GM23338 (cell line): ENCODE measurements at regions not wholly inside any gene's neighbourhood (a gene's known extent, or its start where the extent isn't known, plus 50 kb on each side); places are given as distances from the start of the nearest gene placed in this dataset.
"Not testable (repeated sequence)": the region's sequence is repeated elsewhere in the genome, so short reads cannot be mapped to it uniquely, and the experiment has no call there.

Experiments
- ATAC-seq: fragments of 200-7000 bp; cut with Tn5 transposase; 3 replicates; pipeline ENCODE4 v1.9.1; 2020
- DNase-seq: peaks from one replicate; pipeline ENCODE4 v3.0.0-alpha.2; 2015; ENCODE audit warnings: low spot score
- H2AFZ ChIP-seq: fragments of 200-600 bp; sonication (generic); 2 replicates; pipeline ENCODE4 v1.8.0; 2016; ENCODE audit warnings: antibody characterized with exemption, mild to moderate bottlenecking, moderate library complexity
- H3F3A ChIP-seq: fragments of 200-600 bp; sonication (generic); replicated peaks from 2 replicates; pipeline ENCODE4 v1.8.0; 2017; ENCODE audit warnings: antibody characterized with exemption, mixed run types, low read depth
- H3K27ac ChIP-seq: fragments of 200-600 bp; sonication (generic); 2 replicates; pipeline ENCODE4 v1.6.1; 2016; ENCODE audit warnings: low read depth
- H3K27me3 ChIP-seq: fragments of 200-600 bp; sonication (generic); 2 replicates; pipeline ENCODE4 v1.8.0; 2016; ENCODE audit warnings: mild to moderate bottlenecking, mixed run types, moderate library complexity; ENCODE audit not compliant: insufficient read depth
- H3K36me3 ChIP-seq: fragments of 200-600 bp; sonication (generic); 2 replicates; pipeline ENCODE4 v1.8.0; 2016; ENCODE audit warnings: mild to moderate bottlenecking; ENCODE audit not compliant: insufficient read depth
- H3K4me1 ChIP-seq: fragments of 200-600 bp; sonication (generic); 2 replicates; pipeline ENCODE4 v1.8.0; 2016; ENCODE audit warnings: mild to moderate bottlenecking, moderate library complexity; ENCODE audit not compliant: insufficient read depth
- H3K4me2 ChIP-seq: fragments of 200-600 bp; sonication (generic); 2 replicates; pipeline ENCODE4 v1.7.1; 2017; ENCODE audit warnings: mixed run types
- H3K4me3 ChIP-seq: fragments of 200-600 bp; sonication (generic); 2 replicates; pipeline ENCODE4 v1.6.1; 2016; ENCODE audit warnings: mixed run types
- H3K79me2 ChIP-seq: fragments of 200-600 bp; sonication (generic); replicated peaks from 2 replicates; pipeline ENCODE4 v1.8.0; 2017; ENCODE audit warnings: mild to moderate bottlenecking; ENCODE audit not compliant: insufficient read depth
- H3K9me2 ChIP-seq: fragments of 200-600 bp; sonication (generic); 2 replicates; pipeline ENCODE4 v1.8.0; 2017; ENCODE audit not compliant: insufficient read depth
- H4K20me1 ChIP-seq: fragments of 200-600 bp; sonication (generic); replicated peaks from 2 replicates; pipeline ENCODE4 v1.8.0; 2017; ENCODE audit warnings: mild to moderate bottlenecking; ENCODE audit not compliant: insufficient read depth
- H3K27ac Mint-ChIP-seq: 2 replicates; pipeline ENCODE4 v1.8.0; 2020; ENCODE audit warnings: inconsistent platforms, mild to moderate bottlenecking, moderate library complexity, mixed read lengths
- H3K27me3 Mint-ChIP-seq: 3 replicates; pipeline ENCODE4 v1.8.0; 2022; ENCODE audit warnings: low read depth, mild to moderate bottlenecking, moderate library complexity, mixed read lengths, inconsistent platforms; ENCODE audit not compliant: insufficient read depth, poor library complexity
- H3K36me3 Mint-ChIP-seq: 3 replicates; pipeline ENCODE4 v1.8.0; 2021; ENCODE audit warnings: low read depth, mild to moderate bottlenecking, inconsistent platforms, moderate library complexity, mixed read lengths
- H3K4me1 Mint-ChIP-seq: 3 replicates; pipeline ENCODE4 v1.8.0; 2020; ENCODE audit warnings: mild to moderate bottlenecking, inconsistent platforms, mixed read lengths
- H3K4me3 Mint-ChIP-seq: 3 replicates; pipeline ENCODE4 v1.8.0; 2021; ENCODE audit warnings: moderate library complexity, mild to moderate bottlenecking, inconsistent platforms, mixed read lengths
- H3K9me3 Mint-ChIP-seq: 3 replicates; pipeline ENCODE4 v1.8.0; 2020; ENCODE audit warnings: moderate library complexity, mild to moderate bottlenecking, inconsistent platforms, mixed read lengths
- EZH2 ChIP-seq: fragments of 200-600 bp; sonication (generic); IDR thresholded peaks from one replicate; pipeline ENCODE4 v1.8.0; 2017; ENCODE audit warnings: antibody characterized with exemption, mild to moderate bottlenecking, low read depth; ENCODE audit not compliant: unreplicated experiment
- JUNB ChIP-seq: IDR thresholded peaks from one replicate; pipeline ENCODE4 v1.6.1; 2016; ENCODE audit warnings: antibody characterized with exemption; ENCODE audit not compliant: unreplicated experiment
- ZNF331 ChIP-seq: fragments of 250-450 bp; sonication (Bioruptor Pico); IDR thresholded peaks from 2 replicates; pipeline ENCODE4 v1.5.0; 2020; ENCODE audit warnings: low read depth, mild to moderate bottlenecking, moderate library complexity
- TF ChIP-seq, protein P1 (sequence below): IDR thresholded peaks from 2 replicates; pipeline ENCODE4 v1.6.1; 2016; ENCODE audit warnings: antibody characterized with exemption

GRCh38 chr15:19944261-19944888 lies 597.2 kb downstream of the GOLGA6L6 start:
- Histone ChIP-seq H2AFZ (no peak overlapping the region), H3K27me3 (no peaks in the 10 kb centered on the region), H3K27ac (no peak overlapping the region), H3F3A (no peaks in the 10 kb centered on the region), H3K36me3 (peaks cover 7% of the 10 kb centered on the region), H3K9me2 (no peaks in the 10 kb centered on the region), H3K4me3 (no peak overlapping the region), H3K4me2 (no peak overlapping the region), H4K20me1 (no peaks in the 10 kb centered on the region), H3K4me1 (no peaks in the 10 kb centered on the region), H3K79me2 (no peaks in the 10 kb centered on the region)
- TF ChIP-seq ZNF331 (CRISPR knock-in tag) (no peak), JUNB (no peak)
- Mint-ChIP-seq H3K4me3 (no peak overlapping the region), H3K36me3 (peaks cover 30% of the 10 kb centered on the region), H3K27me3 (peaks cover 6% of the 10 kb centered on the region), H3K9me3 (peaks cover 72% of the 10 kb centered on the region), H3K27ac (no peak overlapping the region), H3K4me1 (no peaks in the 10 kb centered on the region)
- DNase-seq = no peak
- no peak for ATAC-seq

DNA sequence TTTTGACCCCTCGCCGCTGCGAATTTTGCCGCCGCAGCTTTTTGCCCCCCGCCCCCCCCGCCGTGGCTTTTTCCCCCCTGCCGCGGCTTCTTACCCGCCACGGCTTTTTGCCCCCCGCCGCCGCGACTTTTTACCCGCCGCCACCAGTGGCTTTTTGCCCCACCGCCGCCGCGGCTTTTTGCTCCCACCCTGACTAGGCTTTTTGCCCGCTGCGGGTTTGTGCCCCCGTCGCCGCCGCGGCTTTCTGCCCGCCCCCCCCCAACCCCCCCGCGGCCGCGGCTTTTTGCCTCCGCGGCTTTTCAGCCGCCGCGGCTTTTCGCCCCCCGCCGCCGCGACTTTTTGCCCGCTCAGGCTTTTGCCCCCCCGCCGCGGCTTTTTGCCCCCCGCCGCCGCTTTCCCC lies 598.1 kb downstream of the GOLGA6L6 start:
- TF ChIP-seq, protein P1, sequence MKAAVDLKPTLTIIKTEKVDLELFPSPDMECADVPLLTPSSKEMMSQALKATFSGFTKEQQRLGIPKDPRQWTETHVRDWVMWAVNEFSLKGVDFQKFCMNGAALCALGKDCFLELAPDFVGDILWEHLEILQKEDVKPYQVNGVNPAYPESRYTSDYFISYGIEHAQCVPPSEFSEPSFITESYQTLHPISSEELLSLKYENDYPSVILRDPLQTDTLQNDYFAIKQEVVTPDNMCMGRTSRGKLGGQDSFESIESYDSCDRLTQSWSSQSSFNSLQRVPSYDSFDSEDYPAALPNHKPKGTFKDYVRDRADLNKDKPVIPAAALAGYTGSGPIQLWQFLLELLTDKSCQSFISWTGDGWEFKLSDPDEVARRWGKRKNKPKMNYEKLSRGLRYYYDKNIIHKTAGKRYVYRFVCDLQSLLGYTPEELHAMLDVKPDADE = no peak
- TF ChIP-seq EZH2 (no peak), JUNB (no peak)
- Mint-ChIP-seq H3K4me3 (no peak overlapping the region), H3K9me3 (peaks cover 72% of the 10 kb centered on the region), H3K36me3 (peaks cover 32% of the 10 kb centered on the region), H3K27ac (no peak overlapping the region), H3K4me1 (no peaks in the 10 kb centered on the region), H3K27me3 (peaks cover 6% of the 10 kb centered on the region)
- no peak overlapping the region for H2AFZ ChIP-seq
- DNase-seq (no peak), ATAC-seq (no peak)
- no peaks in the 10 kb centered on the region for H3K79me2 ChIP-seq
- no peaks in the 10 kb centered on the region for H3F3A ChIP-seq
- no peak overlapping the region for H3K4me3 ChIP-seq
- H3K4me1 ChIP-seq = no peaks in the 10 kb centered on the region
- H3K27ac ChIP-seq = no peak overlapping the region
- H3K27me3 ChIP-seq = no peaks in the 10 kb centered on the region
- H3K9me2 ChIP-seq = no peaks in the 10 kb centered on the region
- no peaks in the 10 kb centered on the region for H4K20me1 ChIP-seq
- no peak overlapping the region for H3K4me2 ChIP-seq
- H3K36me3 ChIP-seq = peaks cover 7% of the 10 kb centered on the region

DNA sequence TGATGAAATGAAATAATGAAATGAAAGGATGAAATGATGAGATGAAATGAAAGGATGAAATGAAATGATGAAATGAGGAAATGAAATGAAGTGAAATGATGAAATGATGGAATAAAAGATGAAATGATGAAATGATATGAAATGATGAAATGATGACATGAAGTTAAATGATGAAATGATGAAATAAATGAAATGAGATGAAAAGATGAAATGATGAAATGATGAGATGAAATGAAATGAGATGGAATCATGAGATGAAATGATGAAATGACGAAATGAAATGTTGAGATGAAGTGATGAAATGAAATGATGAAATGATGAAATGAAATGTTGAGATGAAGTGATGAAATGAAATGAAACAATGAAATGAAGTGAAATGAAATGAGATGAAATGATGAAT lies 638.3 kb downstream of the GOLGA6L6 start:
- H3K27ac Mint-ChIP-seq, H3F3A ChIP-seq, H3K9me2 ChIP-seq, ATAC-seq, H3K4me3 Mint-ChIP-seq, H3K27ac ChIP-seq, DNase-seq, H4K20me1 ChIP-seq, H2AFZ ChIP-seq, H3K79me2 ChIP-seq, H3K4me2 ChIP-seq, H3K27me3 ChIP-seq, H3K4me1 ChIP-seq, H3K4me3 ChIP-seq, H3K36me3 ChIP-seq, H3K4me1 Mint-ChIP-seq: not testable (repeated sequence)
- Mint-ChIP-seq H3K9me3 (peaks cover 77% of the 10 kb centered on the region), H3K27me3 (peaks cover 12% of the 10 kb centered on the region), H3K36me3 (peaks cover 24% of the 10 kb centered on the region)

DNA sequence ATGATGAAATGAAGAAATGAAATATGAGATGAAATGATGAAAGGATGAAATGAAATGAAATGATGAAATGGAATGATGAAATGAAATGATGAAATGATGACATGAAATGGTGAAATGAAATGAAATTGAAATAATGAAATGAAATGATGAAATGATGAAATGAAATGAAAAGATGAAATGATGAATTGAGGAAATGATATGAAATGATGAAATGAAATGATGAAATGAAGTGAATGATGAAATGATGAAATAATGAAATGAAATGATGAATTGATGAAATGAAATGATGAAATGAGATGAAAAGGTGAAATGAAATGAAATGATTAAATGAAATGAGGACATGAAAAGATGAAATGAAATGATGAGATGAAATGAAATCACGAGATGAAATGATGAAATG lies 639.2 kb downstream of the GOLGA6L6 start:
- ATAC-seq = not testable (repeated sequence)

GRCh38 chr15:19901414-19901813 lies 640.2 kb downstream of the GOLGA6L6 start:
- peaks cover 24% of the 10 kb centered on the region for H3K36me3 Mint-ChIP-seq
- H3K27ac Mint-ChIP-seq, H3K4me1 Mint-ChIP-seq, H3K79me2 ChIP-seq, H3F3A ChIP-seq, H3K27me3 ChIP-seq, H2AFZ ChIP-seq, H3K4me2 ChIP-seq, H3K4me1 ChIP-seq, H3K27ac ChIP-seq, H3K4me3 Mint-ChIP-seq, H3K4me3 ChIP-seq, ATAC-seq, H4K20me1 ChIP-seq, H3K9me2 ChIP-seq, DNase-seq, H3K36me3 ChIP-seq: not testable (repeated sequence)
- H3K9me3 Mint-ChIP-seq = peaks cover 82% of the 10 kb centered on the region
- H3K27me3 Mint-ChIP-seq = peaks cover 12% of the 10 kb centered on the region

More for the DNA sequence above, 639.2 kb downstream of the GOLGA6L6 start:
- not testable (repeated sequence) for H3K36me3 ChIP-seq, H3K4me1 Mint-ChIP-seq, H4K20me1 ChIP-seq, H3K4me2 ChIP-seq, H3K27me3 ChIP-seq, H3K79me2 ChIP-seq, H3K4me3 ChIP-seq, H3K4me3 Mint-ChIP-seq, H3K27ac ChIP-seq, H2AFZ ChIP-seq, H3K4me1 ChIP-seq, H3K27ac Mint-ChIP-seq, DNase-seq, H3F3A ChIP-seq, H3K9me2 ChIP-seq
- Mint-ChIP-seq H3K36me3 (peaks cover 24% of the 10 kb centered on the region), H3K27me3 (peaks cover 12% of the 10 kb centered on the region), H3K9me3 (peaks cover 78% of the 10 kb centered on the region)
